GM19452 (cell line): ENCODE measurements at regions not wholly inside any gene's neighbourhood (a gene's known extent, or its start where the extent isn't known, plus 50 kb on each side); places are given as distances from the start of the nearest gene placed in this dataset.

Experiments
- ATAC-seq: cut with Tn5 transposase; IDR thresholded peaks from one replicate; pipeline ENCODE4 v1.9.1; 2021; ENCODE audit not compliant: unreplicated experiment

GRCh38 chr1:162970021-162970420, 99.1 kb upstream of the RGS4 start:
- no peak for ATAC-seq

GRCh38 chr1:162966613-162967012, 102.5 kb upstream of the RGS4 start:
- no peak for ATAC-seq

- ATAC-seq, result no peak
Measured at GRCh38 chr1:162964901-162965300, 103.9 kb upstream of the CCDC190 start.

GRCh38 chr1:162956922-162957321, 95.9 kb upstream of the CCDC190 start:
- no peak for ATAC-seq

- ATAC-seq, result no peak
Measured at GRCh38 chr1:162954824-162955223, 93.8 kb upstream of the CCDC190 start.

- ATAC-seq, result no peak
Measured at GRCh38 chr1:162952956-162953355, 92.0 kb upstream of the CCDC190 start.

- peak; percentile 94 for ATAC-seq
Measured at GRCh38 chr1:162951553-162952315, 90.8 kb upstream of the CCDC190 start.

- no peak for ATAC-seq
Measured at GRCh38 chr1:162950187-162950586, 89.2 kb upstream of the CCDC190 start.

GRCh38 chr1:162946701-162947100, 85.7 kb upstream of the CCDC190 start:
- no peak for ATAC-seq

GRCh38 chr1:162944974-162945674, 84.1 kb upstream of the CCDC190 start:
- ATAC-seq, result no peak

- no peak for ATAC-seq
Measured at GRCh38 chr1:162943622-162944021, 82.6 kb upstream of the CCDC190 start.

- no peak for ATAC-seq
Measured at GRCh38 chr1:162942916-162943559, 82.1 kb upstream of the CCDC190 start.

- no peak for ATAC-seq
Measured at GRCh38 chr1:162941024-162941423, 80.0 kb upstream of the CCDC190 start.

GRCh38 chr1:162939035-162939434, 78.1 kb upstream of the CCDC190 start:
- no peak for ATAC-seq

GRCh38 chr1:162937716-162938395, 76.9 kb upstream of the CCDC190 start:
- no peak for ATAC-seq

- ATAC-seq, result no peak
Measured at GRCh38 chr1:162930976-162931560, 70.1 kb upstream of the CCDC190 start.

- no peak for ATAC-seq
Measured at GRCh38 chr1:162930532-162930931, 69.6 kb upstream of the CCDC190 start.

- no peak for ATAC-seq
Measured at GRCh38 chr1:162929177-162929576, 68.2 kb upstream of the CCDC190 start.

- no peak for ATAC-seq
Measured at GRCh38 chr1:162928141-162928540, 67.2 kb upstream of the CCDC190 start.

- ATAC-seq, result no peak
Measured at GRCh38 chr1:162927421-162927820, 66.4 kb upstream of the CCDC190 start.

GRCh38 chr1:162926906-162927305, 65.9 kb upstream of the CCDC190 start:
- ATAC-seq, result no peak
